HG02884 (cell line): ENCODE measurements at regions not wholly inside any gene's neighbourhood (a gene's known extent, or its start where the extent isn't known, plus 50 kb on each side); places are given as distances from the start of the nearest gene placed in this dataset.

Experiments
- ATAC-seq: cut with Tn5 transposase; IDR thresholded peaks from one replicate; pipeline ENCODE4 v1.9.1; 2021; ENCODE audit warnings: mild to moderate bottlenecking, moderate library complexity; ENCODE audit not compliant: unreplicated experiment

GRCh38 chr10:33524041-33524440, 189.6 kb upstream of the NRP1 start:
- no peak for ATAC-seq

- ATAC-seq: no peak
These were observed 188.8 kb upstream of the NRP1 start for GRCh38 chr10:33523236-33523792.

- ATAC-seq: no peak
These were observed 187.4 kb upstream of the NRP1 start for GRCh38 chr10:33521904-33522303.

GRCh38 chr10:33521062-33521461, 186.6 kb upstream of the NRP1 start:
- ATAC-seq: no peak

- ATAC-seq: no peak
These were observed 185.8 kb upstream of the NRP1 start for GRCh38 chr10:33520223-33520622.

- no peak for ATAC-seq
These were observed 184.8 kb upstream of the NRP1 start for GRCh38 chr10:33519130-33519860.

GRCh38 chr10:33510206-33510605, 175.7 kb upstream of the NRP1 start:
- ATAC-seq: no peak

GRCh38 chr10:33509231-33509831, 174.9 kb upstream of the NRP1 start:
- peak; percentile 70 for ATAC-seq

- ATAC-seq: no peak
These were observed 173.4 kb upstream of the NRP1 start for GRCh38 chr10:33507662-33508425.

GRCh38 chr10:33506838-33507661, 172.6 kb upstream of the NRP1 start:
- ATAC-seq: no peak

GRCh38 chr10:33506391-33506790, 171.9 kb upstream of the NRP1 start:
- ATAC-seq: no peak

GRCh38 chr10:33501161-33501560, 166.7 kb upstream of the NRP1 start:
- ATAC-seq: no peak

GRCh38 chr10:33498391-33498891, 164.0 kb upstream of the NRP1 start:
- no peak for ATAC-seq

- no peak for ATAC-seq
These were observed 162.9 kb upstream of the NRP1 start for GRCh38 chr10:33497338-33497737.

GRCh38 chr10:33496096-33496495, 161.6 kb upstream of the NRP1 start:
- ATAC-seq: no peak

- ATAC-seq: no peak
These were observed 160.3 kb upstream of the NRP1 start for GRCh38 chr10:33494694-33495265.

- no peak for ATAC-seq
These were observed 159.5 kb upstream of the NRP1 start for GRCh38 chr10:33493978-33494377.

GRCh38 chr10:33493497-33493896, 159.0 kb upstream of the NRP1 start:
- ATAC-seq: no peak

GRCh38 chr10:33492701-33493345, 158.4 kb upstream of the NRP1 start:
- no peak for ATAC-seq
